Large intestine (tissue), 3 donors: ENCODE measurements at regions not wholly inside any gene's neighbourhood (a gene's known extent, or its start where the extent isn't known, plus 50 kb on each side); places are given as distances from the start of the nearest gene placed in this dataset.

Experiments used
- DNase-seq, 2 donors: peaks; one replicate each; pipeline versions ENCODE4 v3.0.0 to v3.0.0-alpha.2; 2013
- H3K27ac ChIP-seq: one replicate; pipeline ENCODE4 v1.5.1; 2013; ENCODE audit warnings: low read length
- H3K27me3 ChIP-seq: 2 replicates; pipeline ENCODE4 v1.6.1; 2013; ENCODE audit warnings: low read length; ENCODE audit not compliant: control insufficient read depth, insufficient read depth
- H3K36me3 ChIP-seq: 2 replicates; pipeline ENCODE4 v1.6.1; 2013; ENCODE audit warnings: low read length; ENCODE audit not compliant: control insufficient read depth, insufficient read depth
- H3K4me1 ChIP-seq: one replicate; pipeline ENCODE4 v1.6.1; 2013; ENCODE audit warnings: low read length; ENCODE audit not compliant: control insufficient read depth, insufficient read depth
- H3K4me3 ChIP-seq: one replicate; pipeline ENCODE4 v1.5.1; 2013; ENCODE audit warnings: low read length
- H3K9me3 ChIP-seq: one replicate; pipeline ENCODE4 v1.6.1; 2013; ENCODE audit warnings: mild to moderate bottlenecking, low read depth, low read length, moderate library complexity; ENCODE audit not compliant: control insufficient read depth
- WGBS: methylation state at CpG from one replicate; pipeline ENCODE4 v1.1.5; 2013; ENCODE audit warnings: low lambda C conversion rate; ENCODE audit not compliant: insufficient coverage; 5-methylcytosine and 5-hydroxymethylcytosine counted together

DNA sequence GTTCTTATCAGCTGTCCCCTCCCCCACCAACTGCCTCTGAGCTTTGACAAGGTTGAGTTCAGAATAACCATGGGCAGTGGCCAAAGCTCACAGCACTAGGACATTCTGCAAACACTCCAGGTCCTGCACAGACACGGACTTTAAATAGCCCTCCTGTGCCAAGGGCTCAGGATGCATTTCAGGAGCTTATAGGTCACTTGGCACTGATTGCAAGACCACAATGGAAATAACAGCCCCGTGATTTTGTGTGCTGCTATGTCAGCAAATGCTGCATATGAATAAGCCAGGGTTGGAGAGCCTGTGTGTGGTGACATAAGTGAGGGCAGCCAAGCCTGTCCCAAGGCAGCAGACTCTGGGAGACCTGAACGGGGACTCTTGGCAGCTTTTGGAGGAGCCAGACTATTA lies 150.7 kb downstream of the DMRT2 start:
- no peaks in the 10 kb centered on the region for H3K9me3 ChIP-seq
- H3K4me3 ChIP-seq, result no peak overlapping the region
- H3K27me3 ChIP-seq, result no peaks in the 10 kb centered on the region
- no peaks in the 10 kb centered on the region for H3K4me1 ChIP-seq
- DNase-seq, result no peak
- H3K27ac ChIP-seq, result no peak overlapping the region
- 33% methylated on average over 1 of the region's 3 CpGs for WGBS
- no peaks in the 10 kb centered on the region for H3K36me3 ChIP-seq

DNA sequence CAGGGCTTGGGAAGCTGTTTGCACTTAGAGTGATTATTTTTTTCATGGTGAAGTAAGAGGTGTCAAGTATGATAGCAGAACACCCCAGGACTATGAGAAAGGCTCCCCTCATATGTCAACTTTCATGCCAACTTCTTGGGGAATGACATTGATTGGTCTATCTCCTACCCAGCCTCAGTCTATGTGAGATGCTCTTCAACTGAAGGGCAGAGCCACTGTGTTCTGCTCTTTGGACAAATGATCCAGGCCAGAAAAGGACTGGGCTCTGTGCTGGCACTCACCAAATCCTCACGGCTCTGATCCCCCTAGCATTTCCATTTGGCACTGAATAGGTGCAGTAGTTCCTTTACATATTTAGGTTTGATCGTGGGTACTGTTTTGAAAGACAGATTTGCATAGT lies 151.1 kb downstream of the DMRT2 start:
- 60% methylated on average over 1 of the region's 2 CpGs for WGBS
- no peaks in the 10 kb centered on the region for H3K27me3 ChIP-seq
- H3K4me1 ChIP-seq, result no peaks in the 10 kb centered on the region
- H3K4me3 ChIP-seq, result no peak overlapping the region
- H3K27ac ChIP-seq, result no peak overlapping the region
- no peak for DNase-seq
- H3K9me3 ChIP-seq, result no peaks in the 10 kb centered on the region
- no peaks in the 10 kb centered on the region for H3K36me3 ChIP-seq

DNA sequence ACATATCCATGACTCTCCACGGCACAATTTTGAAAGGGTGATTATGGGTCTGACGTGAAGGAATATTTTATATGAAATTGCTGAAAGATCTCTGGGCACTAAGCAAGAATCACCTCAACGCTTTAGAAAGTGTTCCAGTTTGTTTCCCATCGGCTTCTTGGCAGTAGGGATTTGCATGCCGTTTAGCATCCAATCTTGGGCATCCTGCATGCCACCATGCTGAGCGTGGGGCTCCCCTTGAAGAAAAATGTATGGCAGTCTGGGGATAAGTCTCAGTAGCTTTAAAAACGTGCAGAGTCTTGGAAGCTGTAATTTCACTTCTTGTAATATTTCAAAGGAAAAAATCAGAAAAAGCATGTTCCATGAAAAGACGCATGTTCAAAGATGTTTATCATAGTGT lies 151.7 kb downstream of the DMRT2 start:
- WGBS, result 83% methylated on average over 3 of the region's 8 CpGs

DNA sequence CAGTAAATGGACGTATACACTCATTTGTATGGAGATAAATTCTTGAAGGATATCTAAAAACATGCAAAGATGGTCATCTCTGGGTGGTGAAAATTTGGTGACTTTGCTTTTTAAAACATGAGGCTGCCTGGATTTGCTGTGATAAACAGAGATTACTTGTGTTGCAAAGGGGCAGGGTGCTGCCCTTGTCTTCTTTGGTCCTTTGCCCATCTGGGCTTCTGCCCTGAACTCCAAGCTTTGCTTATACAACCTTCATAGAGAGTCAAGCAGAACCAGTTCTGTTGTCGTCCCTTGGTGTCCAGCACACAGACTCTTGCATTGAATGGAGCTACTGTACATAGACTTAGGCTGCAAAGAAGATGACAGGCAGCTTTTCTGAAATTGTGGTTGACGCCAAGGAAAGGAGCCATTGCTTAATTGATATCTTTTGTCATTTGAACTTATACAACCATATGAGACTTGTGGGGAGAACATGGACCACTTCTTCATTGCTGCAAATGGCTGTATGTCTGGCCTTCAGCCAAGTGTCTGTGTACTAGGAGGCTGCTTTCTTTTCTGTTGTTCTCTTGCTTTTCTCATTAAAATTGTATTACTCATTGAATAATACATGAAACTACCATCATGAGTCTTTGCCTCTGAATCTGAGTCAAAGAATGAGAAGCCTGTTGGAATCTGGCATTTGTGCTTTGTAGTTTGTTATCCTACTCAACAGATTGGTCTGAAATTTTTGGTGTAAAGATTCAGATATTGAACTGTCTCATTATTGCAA lies 152.5 kb downstream of the DMRT2 start:
- no peaks in the 10 kb centered on the region for H3K27me3 ChIP-seq
- no peak overlapping the region for H3K27ac ChIP-seq
- no peaks in the 10 kb centered on the region for H3K4me1 ChIP-seq
- H3K4me3 ChIP-seq, result no peak overlapping the region
- 86% methylated on average over 1 of the region's 3 CpGs for WGBS
- H3K36me3 ChIP-seq, result no peaks in the 10 kb centered on the region
- DNase-seq, result no peak
- H3K9me3 ChIP-seq, result no peaks in the 10 kb centered on the region

More for the DNA sequence above, 151.7 kb downstream of the DMRT2 start:
- Histone ChIP-seq H3K4me1 (no peaks in the 10 kb centered on the region), H3K27ac (no peak overlapping the region), H3K9me3 (no peaks in the 10 kb centered on the region), H3K4me3 (no peak overlapping the region), H3K36me3 (no peaks in the 10 kb centered on the region), H3K27me3 (no peaks in the 10 kb centered on the region)
- no peak for DNase-seq

DNA sequence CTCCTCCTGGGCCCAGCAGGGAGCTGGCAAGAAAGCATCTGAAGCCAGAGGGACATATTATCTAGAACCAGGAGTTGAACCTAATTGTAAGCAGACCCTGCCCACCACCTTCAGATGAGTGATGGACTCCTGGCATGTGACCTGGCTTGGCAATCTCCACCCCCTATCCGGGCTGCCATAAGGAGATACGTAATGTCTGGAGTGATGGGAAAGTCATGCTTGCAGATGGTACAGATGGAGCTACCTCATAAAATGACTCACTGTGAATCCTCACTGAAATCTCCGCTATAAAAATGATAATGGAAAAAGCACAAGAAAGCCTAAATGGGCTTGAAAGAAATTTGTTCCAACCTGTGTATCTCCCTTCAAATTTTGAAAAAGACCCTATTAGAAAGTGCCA lies 157.5 kb downstream of the DMRT2 start:
- H3K27me3 ChIP-seq, result no peaks in the 10 kb centered on the region
- no peaks in the 10 kb centered on the region for H3K4me1 ChIP-seq
- 60% methylated on average over 2 of the region's 3 CpGs for WGBS
- no peak for DNase-seq
- H3K36me3 ChIP-seq, result no peaks in the 10 kb centered on the region
- H3K4me3 ChIP-seq, result no peak overlapping the region
- no peak overlapping the region for H3K27ac ChIP-seq
- H3K9me3 ChIP-seq, result no peaks in the 10 kb centered on the region

DNA sequence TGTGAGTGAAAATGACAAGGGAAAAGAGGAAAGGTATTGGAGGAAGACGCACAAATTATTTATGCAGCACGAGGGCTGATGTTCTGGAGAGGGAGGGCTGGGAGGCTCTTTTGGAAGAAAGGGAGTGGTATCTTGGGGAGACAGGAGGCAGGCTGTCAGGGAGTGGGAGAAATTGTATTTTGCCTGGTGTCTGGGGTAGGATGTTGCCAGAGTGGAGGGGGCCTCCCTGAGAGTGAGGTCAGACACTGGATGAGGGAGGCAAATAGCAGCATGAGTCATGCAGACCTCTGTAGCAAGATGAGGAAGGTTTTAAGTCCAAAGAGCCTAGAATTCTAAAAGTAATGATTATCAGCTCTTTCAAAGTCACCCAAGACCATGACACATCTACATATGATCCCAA lies 158.0 kb downstream of the DMRT2 start:
- no peaks in the 10 kb centered on the region for H3K27me3 ChIP-seq
- no peak overlapping the region for H3K27ac ChIP-seq
- no CpG with 5 or more reads among the region's 2 CpGs for WGBS
- no peaks in the 10 kb centered on the region for H3K36me3 ChIP-seq
- H3K4me1 ChIP-seq, result no peaks in the 10 kb centered on the region
- no peak overlapping the region for H3K4me3 ChIP-seq
- no peak for DNase-seq
- H3K9me3 ChIP-seq, result no peaks in the 10 kb centered on the region

DNA sequence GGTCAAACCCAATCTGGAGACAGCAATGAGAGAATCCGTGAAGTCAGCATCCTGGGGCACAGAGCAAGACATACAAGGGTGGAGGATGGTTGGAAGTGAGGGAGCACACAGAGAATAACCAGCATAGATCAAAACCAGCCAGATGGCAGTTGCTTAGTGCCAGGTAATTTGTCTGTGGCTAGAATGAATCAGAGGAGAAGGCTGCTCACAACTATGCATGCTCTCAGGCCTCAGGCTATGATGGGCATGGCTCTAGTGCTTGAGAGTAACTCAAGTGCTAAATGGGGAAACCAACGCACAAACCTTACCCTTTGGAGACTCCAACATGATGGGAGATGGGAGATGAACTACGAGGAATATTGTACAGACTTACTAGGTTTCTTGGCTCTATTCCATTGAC lies 160.8 kb downstream of the DMRT2 start:
- Histone ChIP-seq H3K27ac (no peak overlapping the region), H3K9me3 (no peaks in the 10 kb centered on the region), H3K4me3 (no peak overlapping the region), H3K36me3 (no peaks in the 10 kb centered on the region), H3K27me3 (no peaks in the 10 kb centered on the region), H3K4me1 (no peaks in the 10 kb centered on the region)
- no CpG with 5 or more reads among the region's 3 CpGs for WGBS
- no peak for DNase-seq

DNA sequence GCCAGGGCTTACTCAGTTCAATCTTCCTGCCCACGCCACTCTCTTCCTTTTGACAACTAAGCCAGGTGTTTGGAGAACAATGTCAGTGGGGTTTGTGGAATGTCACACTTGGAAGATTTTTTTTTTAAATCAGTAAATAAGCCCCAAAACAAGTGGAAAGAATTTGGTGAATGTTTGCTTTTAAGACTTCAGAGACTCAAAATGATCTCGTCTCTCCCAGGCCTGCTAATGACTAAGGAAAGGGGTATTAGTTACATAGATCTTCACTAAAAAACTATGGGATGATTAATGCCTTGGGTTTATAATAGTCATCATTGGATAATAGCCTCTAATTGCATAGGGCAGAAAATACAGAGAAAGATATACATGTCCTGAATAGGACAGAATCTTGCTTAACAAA lies 166.4 kb downstream of the DMRT2 start:
- WGBS, result no CpG with 5 or more reads among the region's 2 CpGs
- no peak for DNase-seq
- Histone ChIP-seq H3K4me1 (no peaks in the 10 kb centered on the region), H3K36me3 (no peaks in the 10 kb centered on the region), H3K9me3 (no peaks in the 10 kb centered on the region), H3K27me3 (no peaks in the 10 kb centered on the region), H3K4me3 (no peak overlapping the region), H3K27ac (no peak overlapping the region)

DNA sequence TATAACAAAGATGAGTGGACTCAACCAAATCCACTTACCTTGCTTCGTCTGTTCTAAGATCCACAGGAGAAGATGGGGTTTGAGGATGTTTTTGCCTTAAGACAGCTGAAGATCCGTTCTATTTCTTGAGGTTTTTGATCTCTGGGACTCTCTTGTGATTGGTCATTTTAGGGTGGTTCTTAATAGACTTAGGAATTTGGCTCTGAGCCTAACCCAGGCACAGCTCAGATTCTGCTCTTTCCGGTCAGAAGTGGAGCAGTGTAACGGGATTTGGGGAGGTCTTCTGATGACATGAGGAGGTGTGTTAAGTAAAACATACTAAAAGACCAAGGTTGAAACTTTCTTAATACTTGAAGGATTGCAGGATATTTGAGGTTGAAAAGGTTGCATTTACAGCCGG lies 166.9 kb downstream of the DMRT2 start:
- H3K27me3 ChIP-seq, result no peaks in the 10 kb centered on the region
- H3K9me3 ChIP-seq, result no peaks in the 10 kb centered on the region
- H3K36me3 ChIP-seq, result no peaks in the 10 kb centered on the region
- DNase-seq, result no peak
- no peaks in the 10 kb centered on the region for H3K4me1 ChIP-seq
- no peak overlapping the region for H3K4me3 ChIP-seq
- no CpG with 5 or more reads among the region's 5 CpGs for WGBS
- no peak overlapping the region for H3K27ac ChIP-seq

DNA sequence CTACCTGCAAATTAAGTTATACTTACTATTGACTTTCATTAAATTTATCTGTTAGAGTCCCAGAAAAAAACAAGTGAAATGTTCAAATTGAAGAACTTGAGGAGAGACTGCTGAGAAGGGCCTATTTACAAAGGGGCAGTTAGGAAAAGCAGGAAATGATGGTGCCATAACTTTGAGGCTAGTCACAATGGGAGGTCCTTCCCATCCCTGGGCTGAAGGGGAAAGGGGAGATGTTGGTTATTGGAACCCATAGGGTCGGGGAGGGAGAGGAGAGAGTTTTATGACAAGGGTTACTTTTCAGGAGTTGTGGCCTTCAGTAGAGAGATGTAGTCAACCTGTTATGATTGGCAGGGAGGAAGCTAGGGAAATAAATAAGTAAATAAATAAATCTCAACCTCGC lies 169.1 kb downstream of the DMRT2 start:
- DNase-seq, result no peak
- Histone ChIP-seq H3K9me3 (no peaks in the 10 kb centered on the region), H3K27ac (no peak overlapping the region), H3K4me1 (no peaks in the 10 kb centered on the region), H3K36me3 (no peaks in the 10 kb centered on the region), H3K27me3 (no peaks in the 10 kb centered on the region), H3K4me3 (no peak overlapping the region)
- 80% methylated on average over 1 of the region's 2 CpGs for WGBS

DNA sequence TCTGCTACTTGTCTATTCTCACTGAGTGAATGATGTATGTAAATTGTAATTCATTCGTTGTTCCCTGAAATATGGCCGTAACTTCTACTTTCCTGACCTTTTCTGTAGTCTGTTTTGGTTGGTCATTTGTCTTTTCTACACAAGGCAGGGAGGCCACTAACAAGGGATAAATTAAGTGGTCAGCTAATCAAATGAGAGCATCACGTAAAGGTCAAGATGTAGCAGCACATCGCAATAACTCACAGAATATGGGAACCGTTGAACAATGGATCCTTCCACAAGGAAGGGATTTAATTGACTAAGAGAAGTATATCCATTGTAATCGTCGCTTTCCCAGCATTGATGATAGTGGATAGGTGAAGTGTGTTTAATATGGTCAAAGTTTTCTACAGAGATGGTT lies 171.1 kb downstream of the DMRT2 start:
- H3K9me3 ChIP-seq, result no peaks in the 10 kb centered on the region
- H3K4me3 ChIP-seq, result no peak overlapping the region
- H3K27me3 ChIP-seq, result no peaks in the 10 kb centered on the region
- no peaks in the 10 kb centered on the region for H3K36me3 ChIP-seq
- no peak for DNase-seq
- H3K27ac ChIP-seq, result no peak overlapping the region
- WGBS, result 72% methylated on average over 2 of the region's 7 CpGs
- no peaks in the 10 kb centered on the region for H3K4me1 ChIP-seq
